Esophagus squamous epithelium (tissue), 4 donors: ENCODE measurements at regions not wholly inside any gene's neighbourhood (a gene's known extent, or its start where the extent isn't known, plus 50 kb on each side); places are given as distances from the start of the nearest gene placed in this dataset.

Experiments used
- CTCF ChIP-seq, 6 experiments: fragments of 450-650 bp in 4 of 6; fragments of 200-600 bp in 2 of 6; sonication (generic) in 2 of 6; IDR thresholded peaks; one replicate each; pipeline ENCODE4 v1.5.1; 2016 to 2019; ENCODE audit warnings: antibody characterized with exemption in 6 of 6, mild to moderate bottlenecking in 4 of 6, moderate library complexity in 4 of 6
- POLR2A ChIP-seq, 4 donors: fragments of 450-650 bp; IDR thresholded peaks; one replicate each; pipeline ENCODE4 v1.6.1; 2017; ENCODE audit warnings: antibody characterized with exemption in 4 of 4, mild to moderate bottlenecking in 4 of 4, moderate library complexity in 3 of 4

- no peak for TF ChIP-seq POLR2A (IDR thresholded peaks at IDR 0.05)
- no peak for TF ChIP-seq CTCF (IDR thresholded peaks at IDR 0.05)
These were observed 184.7 kb upstream of the ZNF462 start for GRCh38 chr9:106678273-106678672.
